ENCODE measurements at regions not wholly inside any gene's neighbourhood (a gene's known extent, or its start where the extent isn't known, plus 50 kb on each side); places are given as distances from the start of the nearest gene placed in this dataset.

DNA sequence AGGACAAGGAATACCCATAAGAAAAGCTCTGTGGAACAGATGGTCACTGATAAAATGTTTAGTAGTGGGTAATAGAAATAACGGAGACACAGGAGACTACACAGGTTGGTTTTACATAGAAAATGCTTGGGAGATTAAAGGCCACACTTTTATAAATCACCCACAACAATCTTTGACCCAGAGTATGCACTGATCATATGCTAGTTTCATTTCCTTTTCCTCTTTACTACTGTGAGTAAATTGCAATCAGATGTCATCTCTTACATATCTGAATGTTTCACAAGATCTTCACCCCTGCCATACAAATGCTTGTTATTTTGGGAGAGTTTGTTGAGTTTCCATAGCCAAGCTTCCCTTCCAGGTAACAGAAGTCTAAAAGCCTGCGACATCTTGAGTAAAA is 978.4 kb upstream of the KLHL29 start:
- DNase-seq (ENCODE audit: low spot score) = no peak
- TF ChIP-seq POLR2AphosphoS5 (IDR thresholded peaks at IDR 0.05) = no peak
- no peak for TF ChIP-seq POLR2A (IDR thresholded peaks at IDR 0.05)
- no peak for TF ChIP-seq CTCF (IDR thresholded peaks at IDR 0.05)
- Histone ChIP-seq H3K4me3 (no peak overlapping the region), H3K4me1 (replicated peaks) (no peaks in the 10 kb centered on the region), H3K9me3 (no peaks in the 10 kb centered on the region), H3K27me3 (replicated peaks; ENCODE audit: insufficient read depth) (no peaks in the 10 kb centered on the region), H3K36me3 (no peaks in the 10 kb centered on the region), H3K27ac (no peak overlapping the region)
- WGBS = 93% methylated on average over 2 of the region's 2 CpGs
- intact Hi-C loops (cut with DNase I) = no loop called here

- no peak overlapping the region for H3K27ac ChIP-seq
- intact Hi-C loops (cut with DNase I) = no loop called here
- H3K36me3 ChIP-seq = no peaks in the 10 kb centered on the region
- no peak for TF ChIP-seq CTCF (IDR thresholded peaks at IDR 0.05)
- TF ChIP-seq POLR2A (IDR thresholded peaks at IDR 0.05) = no peak
- TF ChIP-seq POLR2AphosphoS5 (IDR thresholded peaks at IDR 0.05) = no peak
- no peak overlapping the region for H3K4me3 ChIP-seq
- H3K27me3 ChIP-seq (replicated peaks; ENCODE audit: insufficient read depth) = no peaks in the 10 kb centered on the region
- no peak for DNase-seq (ENCODE audit: low spot score)
- H3K9me3 ChIP-seq = no peaks in the 10 kb centered on the region
- no peaks in the 10 kb centered on the region for H3K4me1 ChIP-seq (replicated peaks)
These were observed 964.9 kb upstream of the KLHL29 start for GRCh38 chr2:22420076-22420475.

DNA sequence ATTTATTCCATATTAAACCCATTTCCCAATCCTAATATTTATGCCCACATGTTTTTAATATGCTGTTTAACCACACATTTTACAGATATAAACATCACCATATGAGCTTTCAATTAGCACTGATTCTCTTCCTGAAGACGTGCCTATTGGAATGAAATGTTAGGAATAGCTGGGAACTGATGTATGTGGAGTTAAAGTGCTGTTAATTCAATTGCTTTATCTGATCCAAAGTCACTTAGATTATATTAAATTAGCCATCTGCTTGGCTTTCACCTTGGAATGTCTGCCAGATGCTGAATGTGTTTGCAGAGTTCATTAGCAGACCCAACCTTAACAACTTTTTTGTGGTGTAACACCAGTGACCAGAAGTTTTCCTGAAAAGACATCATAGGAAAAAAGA is 942.9 kb upstream of the KLHL29 start:
- no peak overlapping the region for H3K4me3 ChIP-seq
- H3K27me3 ChIP-seq (replicated peaks; ENCODE audit: insufficient read depth) = no peaks in the 10 kb centered on the region
- no peak overlapping the region for H3K27ac ChIP-seq
- no peaks in the 10 kb centered on the region for H3K36me3 ChIP-seq
- intact Hi-C loops (cut with DNase I) = no loop called here
- 29% methylated on average over 1 of the region's 1 CpG for WGBS
- DNase-seq (ENCODE audit: low spot score) = no peak
- TF ChIP-seq POLR2AphosphoS5 (IDR thresholded peaks at IDR 0.05) (no peak), CTCF (IDR thresholded peaks at IDR 0.05) (no peak), POLR2A (IDR thresholded peaks at IDR 0.05) (no peak)
- H3K9me3 ChIP-seq = no peaks in the 10 kb centered on the region
- no peaks in the 10 kb centered on the region for H3K4me1 ChIP-seq (replicated peaks)

- no peaks in the 10 kb centered on the region for H3K9me3 ChIP-seq
- no peak for DNase-seq (ENCODE audit: low spot score)
- no peak overlapping the region for H3K4me3 ChIP-seq
- H3K27me3 ChIP-seq (replicated peaks; ENCODE audit: insufficient read depth) = no peaks in the 10 kb centered on the region
- WGBS = 78% methylated on average over 1 of the region's 1 CpG
- TF ChIP-seq POLR2AphosphoS5 (IDR thresholded peaks at IDR 0.05) (no peak), POLR2A (IDR thresholded peaks at IDR 0.05) (no peak), CTCF (IDR thresholded peaks at IDR 0.05) (no peak)
- H3K4me1 ChIP-seq (replicated peaks) = no peaks in the 10 kb centered on the region
- no peaks in the 10 kb centered on the region for H3K36me3 ChIP-seq
- H3K27ac ChIP-seq = no peak overlapping the region
- intact Hi-C loops (cut with DNase I) = no loop called here
These were observed 940.7 kb upstream of the KLHL29 start for GRCh38 chr2:22444281-22444680.

- Histone ChIP-seq H3K27ac (no peak overlapping the region), H3K4me3 (no peak overlapping the region), H3K36me3 (no peaks in the 10 kb centered on the region), H3K9me3 (no peaks in the 10 kb centered on the region), H3K4me1 (replicated peaks) (no peaks in the 10 kb centered on the region), H3K27me3 (replicated peaks; ENCODE audit: insufficient read depth) (no peaks in the 10 kb centered on the region)
- TF ChIP-seq POLR2A (IDR thresholded peaks at IDR 0.05) (no peak), CTCF (IDR thresholded peaks at IDR 0.05) (no peak)
- WGBS = 50% methylated on average over 5 of the region's 5 CpGs
- intact Hi-C loops (cut with DNase I) = no loop called here
- DNase-seq (ENCODE audit: low spot score) = no peak
These were observed 935.3 kb upstream of the KLHL29 start for GRCh38 chr2:22449696-22450095.
